IMR-90 (cell line): ENCODE measurements at regions not wholly inside any gene's neighbourhood (a gene's known extent, or its start where the extent isn't known, plus 50 kb on each side); places are given as distances from the start of the nearest gene placed in this dataset.

Experiments used
- BHLHE40 ChIP-seq: fragments of 150-350 bp; IDR thresholded peaks from 2 replicates; pipeline ENCODE4 v1.6.1; 2016; ENCODE audit warnings: mild to moderate bottlenecking, low read depth, low read length
- CEBPB ChIP-seq: IDR thresholded peaks from 2 replicates; pipeline ENCODE4 v1.6.1; 2012; ENCODE audit warnings: low read depth, low read length, improper control_type of control experiment
- CTCF ChIP-seq: conservative IDR thresholded peaks from 2 replicates; pipeline ENCODE4 v1.5.1; 2012; ENCODE audit warnings: mild to moderate bottlenecking, low read depth, low read length, improper control_type of control experiment
- FOS ChIP-seq: fragments of 150-350 bp; IDR thresholded peaks from 2 replicates; pipeline ENCODE4 v1.6.1; 2016; ENCODE audit warnings: low read depth, low read length
- MAFK ChIP-seq: IDR thresholded peaks from 2 replicates; pipeline ENCODE4 v1.6.1; 2012; ENCODE audit warnings: low read depth, low read length, improper control_type of control experiment
- MXI1 ChIP-seq: IDR thresholded peaks from 2 replicates; pipeline ENCODE4 v1.6.1; 2012; ENCODE audit warnings: low read depth, mild to moderate bottlenecking, low read length, moderate library complexity, borderline replicate concordance
- NFE2L2 ChIP-seq: fragments of 150-350 bp; IDR thresholded peaks from 2 replicates; pipeline ENCODE4 v1.6.1; 2016; ENCODE audit warnings: low read depth, mild to moderate bottlenecking, low read length
- POLR2A ChIP-seq: IDR thresholded peaks from 2 replicates; pipeline ENCODE4 v1.6.1; 2012; ENCODE audit warnings: mild to moderate bottlenecking, low read depth, low read length
- RAD21 ChIP-seq: IDR thresholded peaks from 2 replicates; pipeline ENCODE4 v1.6.1; 2012; ENCODE audit warnings: low read length, improper control_type of control experiment
- RCOR1 ChIP-seq: IDR thresholded peaks from 2 replicates; pipeline ENCODE4 v1.6.1; 2012; ENCODE audit warnings: mild to moderate bottlenecking, low read length, improper control_type of control experiment; ENCODE audit not compliant: insufficient replicate concordance
- RFX5 ChIP-seq: IDR thresholded peaks from 2 replicates; pipeline ENCODE4 v1.8.0; 2012; ENCODE audit warnings: low read depth, mild to moderate bottlenecking, low read length, moderate library complexity
- SMC3 ChIP-seq: fragments of 150-350 bp; IDR thresholded peaks from 2 replicates; pipeline ENCODE4 v1.6.1; 2016; ENCODE audit warnings: low read depth, mild to moderate bottlenecking, antibody characterized with exemption, low read length, moderate library complexity
- TF ChIP-seq, protein P1 (sequence below): fragments of 150-350 bp; IDR thresholded peaks from 2 replicates; pipeline ENCODE4 v1.6.1; 2017; ENCODE audit warnings: mild to moderate bottlenecking, antibody characterized with exemption, low read length, low read depth
- TF ChIP-seq, protein P2 (sequence below): fragments of 150-350 bp; IDR thresholded peaks from 2 replicates; pipeline ENCODE4 v1.6.1; 2016; ENCODE audit warnings: low read depth, mild to moderate bottlenecking, low read length, moderate library complexity, borderline replicate concordance

DNA sequence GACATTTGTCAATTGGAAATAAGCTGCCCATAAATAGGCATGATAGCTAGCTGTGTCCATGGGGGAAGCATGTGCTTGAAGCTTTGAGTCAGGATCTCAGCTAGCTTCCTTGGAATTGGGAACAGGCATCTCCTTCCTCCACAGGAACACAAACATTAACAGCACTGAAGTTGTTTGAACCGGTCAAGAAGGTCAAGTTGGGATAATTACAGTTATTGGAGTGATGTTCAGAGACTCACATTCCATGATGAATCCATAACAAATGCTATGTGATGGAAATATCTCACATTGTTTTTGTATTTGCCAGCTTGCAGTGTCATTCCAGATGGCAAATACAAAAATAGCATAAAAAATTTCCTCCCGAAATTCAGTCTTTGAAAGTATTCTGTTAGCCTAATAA is 347.6 kb upstream of the SMIM21 start:
- TF ChIP-seq CTCF: no peak
- no peak for TF ChIP-seq RFX5
- no peak for TF ChIP-seq SMC3
- no peak for TF ChIP-seq POLR2A
- TF ChIP-seq, protein P1, sequence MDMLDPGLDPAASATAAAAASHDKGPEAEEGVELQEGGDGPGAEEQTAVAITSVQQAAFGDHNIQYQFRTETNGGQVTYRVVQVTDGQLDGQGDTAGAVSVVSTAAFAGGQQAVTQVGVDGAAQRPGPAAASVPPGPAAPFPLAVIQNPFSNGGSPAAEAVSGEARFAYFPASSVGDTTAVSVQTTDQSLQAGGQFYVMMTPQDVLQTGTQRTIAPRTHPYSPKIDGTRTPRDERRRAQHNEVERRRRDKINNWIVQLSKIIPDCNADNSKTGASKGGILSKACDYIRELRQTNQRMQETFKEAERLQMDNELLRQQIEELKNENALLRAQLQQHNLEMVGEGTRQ: no peak
- TF ChIP-seq RAD21: no peak
- TF ChIP-seq FOS: no peak
- TF ChIP-seq NFE2L2: no peak
- TF ChIP-seq, protein P2, sequence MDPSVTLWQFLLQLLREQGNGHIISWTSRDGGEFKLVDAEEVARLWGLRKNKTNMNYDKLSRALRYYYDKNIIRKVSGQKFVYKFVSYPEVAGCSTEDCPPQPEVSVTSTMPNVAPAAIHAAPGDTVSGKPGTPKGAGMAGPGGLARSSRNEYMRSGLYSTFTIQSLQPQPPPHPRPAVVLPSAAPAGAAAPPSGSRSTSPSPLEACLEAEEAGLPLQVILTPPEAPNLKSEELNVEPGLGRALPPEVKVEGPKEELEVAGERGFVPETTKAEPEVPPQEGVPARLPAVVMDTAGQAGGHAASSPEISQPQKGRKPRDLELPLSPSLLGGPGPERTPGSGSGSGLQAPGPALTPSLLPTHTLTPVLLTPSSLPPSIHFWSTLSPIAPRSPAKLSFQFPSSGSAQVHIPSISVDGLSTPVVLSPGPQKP: no peak
- TF ChIP-seq MAFK: no peak
- no peak for TF ChIP-seq CEBPB
- no peak for TF ChIP-seq MXI1
- no peak for TF ChIP-seq RCOR1
- TF ChIP-seq BHLHE40: no peak
